ENCODE measurements at regions not wholly inside any gene's neighbourhood (a gene's known extent, or its start where the extent isn't known, plus 50 kb on each side); places are given as distances from the start of the nearest gene placed in this dataset.

GRCh38 chr1:181334724-181335123, 148.6 kb upstream of the CACNA1E start:
- H3K27ac ChIP-seq (ENCODE audit: low read depth, low read length): no peak overlapping the region
- H3K27me3 ChIP-seq (ENCODE audit: control insufficient read depth, insufficient read depth, low read length): no peaks in the 10 kb centered on the region
- H3K9me3 ChIP-seq (ENCODE audit: control insufficient read depth, insufficient read depth, low read length): no peaks in the 10 kb centered on the region
- no peaks in the 10 kb centered on the region for H3K4me1 ChIP-seq (ENCODE audit: control insufficient read depth, insufficient read depth, low read length)
- H3K9ac ChIP-seq (ENCODE audit: low read depth, low read length): no peak overlapping the region
- H3K36me3 ChIP-seq (ENCODE audit: control insufficient read depth, insufficient read depth, low read length): no peaks in the 10 kb centered on the region
- no peak overlapping the region for H3K4me3 ChIP-seq (ENCODE audit: low read depth, low read length)

GRCh38 chr1:181335631-181336030, 147.7 kb upstream of the CACNA1E start:
- Histone ChIP-seq H3K27ac (ENCODE audit: low read depth, low read length) (no peak overlapping the region), H3K36me3 (ENCODE audit: control insufficient read depth, insufficient read depth, low read length) (no peaks in the 10 kb centered on the region), H3K27me3 (ENCODE audit: control insufficient read depth, insufficient read depth, low read length) (no peaks in the 10 kb centered on the region), H3K9ac (ENCODE audit: low read depth, low read length) (no peak overlapping the region), H3K4me3 (ENCODE audit: low read depth, low read length) (no peak overlapping the region), H3K9me3 (ENCODE audit: control insufficient read depth, insufficient read depth, low read length) (no peaks in the 10 kb centered on the region), H3K4me1 (ENCODE audit: control insufficient read depth, insufficient read depth, low read length) (no peaks in the 10 kb centered on the region)

GRCh38 chr1:181341026-181341632, 142.2 kb upstream of the CACNA1E start:
- Histone ChIP-seq H3K4me3 (ENCODE audit: low read depth, low read length) (no peak overlapping the region), H3K4me1 (ENCODE audit: control insufficient read depth, insufficient read depth, low read length) (no peaks in the 10 kb centered on the region), H3K27me3 (ENCODE audit: control insufficient read depth, insufficient read depth, low read length) (no peaks in the 10 kb centered on the region), H3K9me3 (ENCODE audit: control insufficient read depth, insufficient read depth, low read length) (no peaks in the 10 kb centered on the region), H3K27ac (ENCODE audit: low read depth, low read length) (no peak overlapping the region), H3K9ac (ENCODE audit: low read depth, low read length) (no peak overlapping the region), H3K36me3 (ENCODE audit: control insufficient read depth, insufficient read depth, low read length) (no peaks in the 10 kb centered on the region)

- Histone ChIP-seq H3K4me3 (ENCODE audit: low read depth, low read length) (no peak overlapping the region), H3K9me3 (ENCODE audit: control insufficient read depth, insufficient read depth, low read length) (no peaks in the 10 kb centered on the region), H3K36me3 (ENCODE audit: control insufficient read depth, insufficient read depth, low read length) (no peaks in the 10 kb centered on the region), H3K27me3 (ENCODE audit: control insufficient read depth, insufficient read depth, low read length) (no peaks in the 10 kb centered on the region), H3K27ac (ENCODE audit: low read depth, low read length) (no peak overlapping the region), H3K9ac (ENCODE audit: low read depth, low read length) (no peak overlapping the region), H3K4me1 (ENCODE audit: control insufficient read depth, insufficient read depth, low read length) (no peaks in the 10 kb centered on the region)
Observed at GRCh38 chr1:181344091-181344490, 139.2 kb upstream of the CACNA1E start.

GRCh38 chr1:181345146-181345545, 138.2 kb upstream of the CACNA1E start:
- H3K4me1 ChIP-seq (ENCODE audit: control insufficient read depth, insufficient read depth, low read length): no peaks in the 10 kb centered on the region
- no peaks in the 10 kb centered on the region for H3K36me3 ChIP-seq (ENCODE audit: control insufficient read depth, insufficient read depth, low read length)
- H3K9me3 ChIP-seq (ENCODE audit: control insufficient read depth, insufficient read depth, low read length): no peaks in the 10 kb centered on the region
- no peak overlapping the region for H3K4me3 ChIP-seq (ENCODE audit: low read depth, low read length)
- no peak overlapping the region for H3K27ac ChIP-seq (ENCODE audit: low read depth, low read length)
- no peaks in the 10 kb centered on the region for H3K27me3 ChIP-seq (ENCODE audit: control insufficient read depth, insufficient read depth, low read length)
- no peak overlapping the region for H3K9ac ChIP-seq (ENCODE audit: low read depth, low read length)

GRCh38 chr1:181347495-181348390, 135.6 kb upstream of the CACNA1E start:
- Histone ChIP-seq H3K9ac (ENCODE audit: low read depth, low read length) (no peak overlapping the region), H3K27me3 (ENCODE audit: control insufficient read depth, insufficient read depth, low read length) (no peaks in the 10 kb centered on the region), H3K4me1 (ENCODE audit: control insufficient read depth, insufficient read depth, low read length) (no peaks in the 10 kb centered on the region), H3K9me3 (ENCODE audit: control insufficient read depth, insufficient read depth, low read length) (no peaks in the 10 kb centered on the region), H3K27ac (ENCODE audit: low read depth, low read length) (no peak overlapping the region), H3K4me3 (ENCODE audit: low read depth, low read length) (no peak overlapping the region), H3K36me3 (ENCODE audit: control insufficient read depth, insufficient read depth, low read length) (no peaks in the 10 kb centered on the region)

- H3K9ac ChIP-seq (ENCODE audit: low read depth, low read length): no peak overlapping the region
- no peaks in the 10 kb centered on the region for H3K27me3 ChIP-seq (ENCODE audit: control insufficient read depth, insufficient read depth, low read length)
- H3K27ac ChIP-seq (ENCODE audit: low read depth, low read length): no peak overlapping the region
- no peak overlapping the region for H3K4me3 ChIP-seq (ENCODE audit: low read depth, low read length)
- no peaks in the 10 kb centered on the region for H3K36me3 ChIP-seq (ENCODE audit: control insufficient read depth, insufficient read depth, low read length)
- no peaks in the 10 kb centered on the region for H3K9me3 ChIP-seq (ENCODE audit: control insufficient read depth, insufficient read depth, low read length)
- H3K4me1 ChIP-seq (ENCODE audit: control insufficient read depth, insufficient read depth, low read length): no peaks in the 10 kb centered on the region
Observed at GRCh38 chr1:181349512-181349911, 133.8 kb upstream of the CACNA1E start.

GRCh38 chr1:181350131-181350530, 133.2 kb upstream of the CACNA1E start:
- no peaks in the 10 kb centered on the region for H3K4me1 ChIP-seq (ENCODE audit: control insufficient read depth, insufficient read depth, low read length)
- no peaks in the 10 kb centered on the region for H3K36me3 ChIP-seq (ENCODE audit: control insufficient read depth, insufficient read depth, low read length)
- H3K9me3 ChIP-seq (ENCODE audit: control insufficient read depth, insufficient read depth, low read length): no peaks in the 10 kb centered on the region
- H3K27me3 ChIP-seq (ENCODE audit: control insufficient read depth, insufficient read depth, low read length): no peaks in the 10 kb centered on the region
- no peak overlapping the region for H3K4me3 ChIP-seq (ENCODE audit: low read depth, low read length)
- no peak overlapping the region for H3K9ac ChIP-seq (ENCODE audit: low read depth, low read length)
- no peak overlapping the region for H3K27ac ChIP-seq (ENCODE audit: low read depth, low read length)

- H3K27me3 ChIP-seq (ENCODE audit: control insufficient read depth, insufficient read depth, low read length): no peaks in the 10 kb centered on the region
- H3K9me3 ChIP-seq (ENCODE audit: control insufficient read depth, insufficient read depth, low read length): no peaks in the 10 kb centered on the region
- no peak overlapping the region for H3K4me3 ChIP-seq (ENCODE audit: low read depth, low read length)
- H3K27ac ChIP-seq (ENCODE audit: low read depth, low read length): no peak overlapping the region
- H3K36me3 ChIP-seq (ENCODE audit: control insufficient read depth, insufficient read depth, low read length): no peaks in the 10 kb centered on the region
- 0 out of 2 replicates have a peak, but pooled peaks cover 1% of the 10 kb centered on the region for H3K4me1 ChIP-seq (ENCODE audit: control insufficient read depth, insufficient read depth, low read length)
- no peak overlapping the region for H3K9ac ChIP-seq (ENCODE audit: low read depth, low read length)
Observed at GRCh38 chr1:181351740-181352139, 131.6 kb upstream of the CACNA1E start.

GRCh38 chr1:181352695-181353094, 130.6 kb upstream of the CACNA1E start:
- Histone ChIP-seq H3K27ac (ENCODE audit: low read depth, low read length) (no peak overlapping the region), H3K4me3 (ENCODE audit: low read depth, low read length) (no peak overlapping the region), H3K9me3 (ENCODE audit: control insufficient read depth, insufficient read depth, low read length) (no peaks in the 10 kb centered on the region), H3K9ac (ENCODE audit: low read depth, low read length) (no peak overlapping the region), H3K4me1 (ENCODE audit: control insufficient read depth, insufficient read depth, low read length) (0 out of 2 replicates have a peak, but pooled peaks cover 3% of the 10 kb centered on the region), H3K27me3 (ENCODE audit: control insufficient read depth, insufficient read depth, low read length) (no peaks in the 10 kb centered on the region), H3K36me3 (ENCODE audit: control insufficient read depth, insufficient read depth, low read length) (no peaks in the 10 kb centered on the region)

GRCh38 chr1:181353526-181353925, 129.8 kb upstream of the CACNA1E start:
- no peak overlapping the region for H3K9ac ChIP-seq (ENCODE audit: low read depth, low read length)
- H3K4me1 ChIP-seq (ENCODE audit: control insufficient read depth, insufficient read depth, low read length): 0 out of 2 replicates have a peak, but pooled peaks cover 3% of the 10 kb centered on the region
- no peaks in the 10 kb centered on the region for H3K9me3 ChIP-seq (ENCODE audit: control insufficient read depth, insufficient read depth, low read length)
- H3K27me3 ChIP-seq (ENCODE audit: control insufficient read depth, insufficient read depth, low read length): no peaks in the 10 kb centered on the region
- no peaks in the 10 kb centered on the region for H3K36me3 ChIP-seq (ENCODE audit: control insufficient read depth, insufficient read depth, low read length)
- H3K4me3 ChIP-seq (ENCODE audit: low read depth, low read length): no peak overlapping the region
- no peak overlapping the region for H3K27ac ChIP-seq (ENCODE audit: low read depth, low read length)

Measured in HUES48 (cell line).